Vagina (tissue), 2 donors: ENCODE measurements at regions not wholly inside any gene's neighbourhood (a gene's known extent, or its start where the extent isn't known, plus 50 kb on each side); places are given as distances from the start of the nearest gene placed in this dataset.

Source experiments
- DNase-seq, 2 donors: peaks; one replicate each; pipeline ENCODE4 v3.0.0-alpha.2; 2017; ENCODE audit errors: extremely low spot score in 2 of 2
- H3K27ac ChIP-seq: fragments of 200-600 bp; sonication (generic); one replicate; pipeline ENCODE4 v1.5.1; 2019
- H3K27me3 ChIP-seq: fragments of 200-600 bp; sonication (generic); one replicate; pipeline ENCODE4 v1.5.1; 2019
- H3K36me3 ChIP-seq, 2 donors: fragments of 200-600 bp; sonication (generic); one replicate each; pipeline ENCODE4 v1.5.1; 2017 to 2019
- H3K4me1 ChIP-seq: fragments of 200-600 bp; sonication (generic); one replicate; pipeline ENCODE4 v1.5.1; 2019
- H3K4me3 ChIP-seq, 2 donors: fragments of 200-600 bp; sonication (generic); 1 replicate in 1 of 2; 2 replicates in 1 of 2; pipeline ENCODE4 v1.5.1; 2016 to 2019
- H3K9me3 ChIP-seq: fragments of 200-600 bp; sonication (generic); one replicate; pipeline ENCODE4 v1.5.1; 2019
- CTCF ChIP-seq, 3 experiments: fragments of 450-650 bp in 2 of 3; fragments of 200-600 bp in 1 of 3; sonication (generic) in 1 of 3; IDR thresholded peaks; one replicate each; pipeline ENCODE4 v1.5.1; 2017 to 2019; ENCODE audit warnings: antibody characterized with exemption in 3 of 3, mild to moderate bottlenecking in 2 of 3, moderate library complexity in 2 of 3
- POLR2A ChIP-seq, 2 donors: fragments of 450-650 bp; IDR thresholded peaks; one replicate each; pipeline ENCODE4 v1.6.1; 2017; ENCODE audit warnings: antibody characterized with exemption in 2 of 2, mild to moderate bottlenecking in 2 of 2, moderate library complexity in 2 of 2
- POLR2AphosphoS5 ChIP-seq, 2 donors: sonication (generic); formaldehyde crosslinking; IDR thresholded peaks; one replicate each; pipeline ENCODE4 v1.9.0; 2017; ENCODE audit warnings: antibody characterized with exemption in 2 of 2, mild to moderate bottlenecking in 2 of 2, low read depth in 1 of 2; ENCODE audit not compliant: insufficient read depth in 1 of 2
- intact Hi-C: fragments of 100-400 bp; cut with DNase I; formaldehyde crosslinking; loops from one replicate; pipeline ENCODE4 v1.15.1; 2023

- Histone ChIP-seq H3K27me3 (no peaks in the 10 kb centered on the region), H3K27ac (no peak overlapping the region), H3K36me3 (no peaks in the 10 kb centered on the region), H3K4me3 (no peak overlapping the region), H3K4me1 (no peaks in the 10 kb centered on the region), H3K9me3 (no peaks in the 10 kb centered on the region)
- TF ChIP-seq POLR2A (IDR thresholded peaks at IDR 0.05) = no peak
- TF ChIP-seq CTCF (IDR thresholded peaks at IDR 0.05) = no peak
- no peak for TF ChIP-seq POLR2AphosphoS5 (IDR thresholded peaks at IDR 0.05; ENCODE audit: insufficient read depth in 1 of 2, low read depth in 1 of 2)
- DNase-seq = no peak
- intact Hi-C loops = loop anchor here (10.0 kb wide), 1 partner anchor 197 kb away; no protein-coding TSS in a partner anchor
Observed at GRCh38 chr11:76728227-76728626, 54.9 kb upstream of the TSKU start.

DNA sequence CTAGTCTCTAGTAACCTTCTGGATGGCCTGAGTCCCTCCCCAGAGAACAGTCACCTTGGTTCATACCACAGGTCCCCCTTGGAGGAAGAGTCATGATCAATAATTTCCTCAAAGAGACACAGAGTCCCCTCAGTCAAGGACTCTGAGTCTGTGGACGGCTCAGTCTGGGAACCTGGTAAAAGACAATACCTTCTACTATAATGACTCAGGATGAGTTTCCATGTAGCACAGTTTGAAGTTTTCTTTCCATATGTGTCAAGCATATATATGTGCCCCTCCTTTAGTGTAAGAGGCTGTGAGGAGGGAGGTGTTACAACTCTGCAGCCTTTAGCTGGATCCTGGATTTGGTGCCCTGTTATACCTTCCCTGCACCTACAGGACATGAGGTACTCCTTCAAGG is 54.4 kb upstream of the TSKU start:
- no peaks in the 10 kb centered on the region for H3K9me3 ChIP-seq
- no peaks in the 10 kb centered on the region for H3K36me3 ChIP-seq
- no peaks in the 10 kb centered on the region for H3K4me1 ChIP-seq
- intact Hi-C loops = loop anchor here (10.0 kb wide), 1 partner anchor 196 kb away; no protein-coding TSS in a partner anchor
- TF ChIP-seq CTCF (IDR thresholded peaks at IDR 0.05) (no peak), POLR2AphosphoS5 (IDR thresholded peaks at IDR 0.05; ENCODE audit: insufficient read depth in 1 of 2, low read depth in 1 of 2) (no peak), POLR2A (IDR thresholded peaks at IDR 0.05) (no peak)
- H3K27me3 ChIP-seq = no peaks in the 10 kb centered on the region
- DNase-seq = no peak
- no peak overlapping the region for H3K27ac ChIP-seq
- no peak overlapping the region for H3K4me3 ChIP-seq

DNA sequence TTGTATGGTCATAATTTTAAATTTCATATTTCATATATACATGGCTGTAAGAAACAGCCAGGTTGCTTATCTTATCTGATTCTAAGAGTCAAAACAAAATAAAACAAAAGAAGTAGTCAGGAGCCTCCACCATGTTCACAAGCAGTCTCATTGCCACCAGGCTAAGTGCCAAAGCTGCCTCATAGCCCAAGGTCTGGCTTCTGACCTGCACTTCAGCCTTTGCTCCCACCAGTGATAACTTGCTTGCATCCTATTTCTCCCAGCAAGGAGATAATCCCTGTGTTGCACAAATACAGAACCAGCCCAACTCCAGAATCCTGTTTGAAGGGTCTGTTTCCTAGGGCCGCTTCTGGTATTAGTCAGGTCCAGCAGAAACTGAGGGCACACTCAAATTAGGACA is 53.9 kb upstream of the TSKU start:
- no peaks in the 10 kb centered on the region for H3K36me3 ChIP-seq
- H3K4me1 ChIP-seq = peaks cover 2% of the 10 kb centered on the region
- no peak overlapping the region for H3K27ac ChIP-seq
- TF ChIP-seq CTCF (IDR thresholded peaks at IDR 0.05) (no peak), POLR2A (IDR thresholded peaks at IDR 0.05) (no peak), POLR2AphosphoS5 (IDR thresholded peaks at IDR 0.05; ENCODE audit: insufficient read depth in 1 of 2, low read depth in 1 of 2) (no peak)
- H3K4me3 ChIP-seq = no peak overlapping the region
- no peaks in the 10 kb centered on the region for H3K9me3 ChIP-seq
- H3K27me3 ChIP-seq = no peaks in the 10 kb centered on the region
- DNase-seq = no peak
- intact Hi-C loops = loop anchor here (10.0 kb wide), 1 partner anchor 196 kb away; no protein-coding TSS in a partner anchor

- intact Hi-C loops = loop anchor here (5.0 kb wide), 1 partner anchor 66 kb away; no protein-coding TSS in a partner anchor
- no peak for DNase-seq
- TF ChIP-seq POLR2AphosphoS5 (IDR thresholded peaks at IDR 0.05; ENCODE audit: insufficient read depth in 1 of 2, low read depth in 1 of 2) (no peak), POLR2A (IDR thresholded peaks at IDR 0.05) (no peak), CTCF (IDR thresholded peaks at IDR 0.05) (no peak)
Observed at GRCh38 chr11:76730887-76731565, 52.1 kb upstream of the TSKU start.

GRCh38 chr11:76732643-76733042 is 50.5 kb upstream of the TSKU start:
- Histone ChIP-seq H3K4me1 (peaks cover 18% of the 10 kb centered on the region), H3K27ac (no peak overlapping the region), H3K27me3 (no peaks in the 10 kb centered on the region), H3K9me3 (no peaks in the 10 kb centered on the region), H3K4me3 (no peak overlapping the region), H3K36me3 (no peaks in the 10 kb centered on the region)
- no peak for DNase-seq
- intact Hi-C loops = loop anchor here (5.0 kb wide), 1 partner anchor 65 kb away; no protein-coding TSS in a partner anchor
- TF ChIP-seq CTCF (IDR thresholded peaks at IDR 0.05) (no peak), POLR2AphosphoS5 (IDR thresholded peaks at IDR 0.05; ENCODE audit: insufficient read depth in 1 of 2, low read depth in 1 of 2) (no peak), POLR2A (IDR thresholded peaks at IDR 0.05) (no peak)

More at GRCh38 chr11:76730887-76731565, 52.1 kb upstream of the TSKU start:
- Histone ChIP-seq H3K9me3 (no peaks in the 10 kb centered on the region), H3K36me3 (no peaks in the 10 kb centered on the region), H3K27me3 (no peaks in the 10 kb centered on the region), H3K4me3 (no peak overlapping the region), H3K27ac (no peak overlapping the region), H3K4me1 (peaks cover 18% of the 10 kb centered on the region)
